ENCODE measurements at regions not wholly inside any gene's neighbourhood (a gene's known extent, or its start where the extent isn't known, plus 50 kb on each side); places are given as distances from the start of the nearest gene placed in this dataset.

DNA sequence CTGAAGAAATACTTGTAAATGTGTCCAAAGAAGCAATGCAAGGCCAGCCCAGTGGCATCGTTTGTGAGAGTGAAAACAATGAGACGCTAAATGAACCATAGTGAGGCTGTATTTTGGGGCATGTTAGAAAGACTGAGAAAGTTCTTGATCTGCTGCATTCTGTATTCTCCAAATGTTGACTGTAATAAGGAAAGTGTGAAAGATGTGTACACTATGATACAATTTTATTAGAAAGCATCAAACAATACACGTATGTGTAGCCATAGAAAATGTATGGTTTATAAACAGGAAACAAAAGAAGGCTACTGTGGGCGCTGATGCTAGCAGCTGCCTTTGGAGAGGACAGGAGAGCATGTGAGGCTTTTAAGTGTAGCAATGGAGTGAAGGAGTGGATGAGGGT lies 233.5 kb upstream of the E2F8 start:
- H3K4me3 ChIP-seq (replicated peaks in 1 of 2; ENCODE audit: low read depth in 2 of 2, low read length in 2 of 2), result no peak overlapping the region
- no peak for DNase-seq (ENCODE audit: low read depth in 2 of 2)
- TF ChIP-seq, protein P1, sequence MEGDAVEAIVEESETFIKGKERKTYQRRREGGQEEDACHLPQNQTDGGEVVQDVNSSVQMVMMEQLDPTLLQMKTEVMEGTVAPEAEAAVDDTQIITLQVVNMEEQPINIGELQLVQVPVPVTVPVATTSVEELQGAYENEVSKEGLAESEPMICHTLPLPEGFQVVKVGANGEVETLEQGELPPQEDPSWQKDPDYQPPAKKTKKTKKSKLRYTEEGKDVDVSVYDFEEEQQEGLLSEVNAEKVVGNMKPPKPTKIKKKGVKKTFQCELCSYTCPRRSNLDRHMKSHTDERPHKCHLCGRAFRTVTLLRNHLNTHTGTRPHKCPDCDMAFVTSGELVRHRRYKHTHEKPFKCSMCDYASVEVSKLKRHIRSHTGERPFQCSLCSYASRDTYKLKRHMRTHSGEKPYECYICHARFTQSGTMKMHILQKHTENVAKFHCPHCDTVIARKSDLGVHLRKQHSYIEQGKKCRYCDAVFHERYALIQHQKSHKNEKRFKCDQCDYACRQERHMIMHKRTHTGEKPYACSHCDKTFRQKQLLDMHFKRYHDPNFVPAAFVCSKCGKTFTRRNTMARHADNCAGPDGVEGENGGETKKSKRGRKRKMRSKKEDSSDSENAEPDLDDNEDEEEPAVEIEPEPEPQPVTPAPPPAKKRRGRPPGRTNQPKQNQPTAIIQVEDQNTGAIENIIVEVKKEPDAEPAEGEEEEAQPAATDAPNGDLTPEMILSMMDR (IDR thresholded peaks at IDR 0.05; ENCODE audit: low read depth, low read length), result no peak

DNA sequence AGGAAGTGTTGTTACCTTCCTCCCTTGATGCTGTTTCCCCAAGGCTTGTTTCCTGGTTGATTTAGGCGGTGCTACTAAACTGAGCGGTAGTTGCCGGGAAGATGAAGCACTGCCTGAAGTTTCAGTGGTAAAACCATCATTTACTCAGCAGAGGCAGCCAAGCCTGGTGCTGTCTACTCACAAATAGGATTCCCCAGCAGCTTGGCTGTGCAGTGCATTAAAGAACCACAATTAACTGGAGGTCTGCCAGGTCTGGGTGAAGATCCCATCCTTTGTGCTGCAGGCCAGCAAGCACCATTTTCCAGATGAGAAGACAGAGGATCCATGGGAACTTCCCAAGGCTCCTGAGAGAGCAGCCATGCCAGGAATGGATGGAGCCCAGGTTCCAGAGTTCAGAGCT lies 231.9 kb upstream of the E2F8 start:
- peak; percentile 48 to 50 for DNase-seq (ENCODE audit: low read depth in 2 of 2)
- no peak overlapping the region for H3K4me3 ChIP-seq (replicated peaks in 1 of 2; ENCODE audit: low read depth in 2 of 2, low read length in 2 of 2)
- TF ChIP-seq, protein P1 (IDR thresholded peaks at IDR 0.05; ENCODE audit: low read depth, low read length), result no peak

DNA sequence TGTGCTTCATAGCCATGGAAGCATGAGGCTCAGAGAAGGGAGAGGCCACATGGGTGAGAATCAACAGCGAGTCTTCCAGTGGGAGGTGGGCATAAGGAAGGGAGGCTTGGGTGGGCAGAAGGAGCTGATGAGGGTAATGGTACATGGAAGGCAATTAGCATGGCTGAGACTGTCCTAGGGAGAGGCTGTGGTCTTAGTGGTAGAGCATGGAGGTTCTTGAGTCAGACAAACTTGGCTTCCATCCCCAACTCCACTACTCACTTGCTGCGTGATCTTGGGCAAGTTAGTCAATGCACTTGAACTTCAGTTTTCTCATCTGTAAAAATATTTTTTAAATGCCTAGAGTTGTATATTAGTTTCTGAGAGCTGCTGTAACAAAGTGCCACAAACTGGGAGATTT lies 227.2 kb upstream of the E2F8 start:
- peak in 1 of 2 donors; percentile 28 for DNase-seq (ENCODE audit: low read depth in 2 of 2)
- TF ChIP-seq, protein P1 (IDR thresholded peaks at IDR 0.05; ENCODE audit: low read depth, low read length), result no peak
- no peak overlapping the region for H3K4me3 ChIP-seq (replicated peaks in 1 of 2; ENCODE audit: low read depth in 2 of 2, low read length in 2 of 2)

DNA sequence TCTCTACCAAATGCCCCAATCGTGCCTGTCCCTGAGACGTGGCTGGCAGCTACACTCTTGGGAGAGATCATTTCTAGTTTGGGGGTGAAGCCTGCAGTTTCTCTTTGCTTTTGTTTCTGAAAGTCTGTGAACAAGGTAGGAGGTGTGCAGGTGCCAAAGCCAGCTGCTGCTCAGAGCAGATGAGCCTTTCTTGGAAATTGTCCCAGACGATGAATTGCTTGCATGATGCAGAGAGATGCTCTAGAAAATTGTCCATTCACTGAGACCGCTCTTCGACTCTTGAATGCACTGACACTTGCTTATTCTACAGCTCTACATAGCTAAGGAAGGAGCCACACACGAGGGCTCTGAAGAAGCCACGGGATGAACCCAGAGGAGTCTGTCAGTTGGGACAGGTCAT lies 225.6 kb upstream of the E2F8 start:
- H3K4me3 ChIP-seq (replicated peaks in 1 of 2; ENCODE audit: low read depth in 2 of 2, low read length in 2 of 2), result no peak overlapping the region
- DNase-seq (ENCODE audit: low read depth in 2 of 2), result no peak
- TF ChIP-seq, protein P1 (IDR thresholded peaks at IDR 0.05; ENCODE audit: low read depth, low read length), result no peak

DNA sequence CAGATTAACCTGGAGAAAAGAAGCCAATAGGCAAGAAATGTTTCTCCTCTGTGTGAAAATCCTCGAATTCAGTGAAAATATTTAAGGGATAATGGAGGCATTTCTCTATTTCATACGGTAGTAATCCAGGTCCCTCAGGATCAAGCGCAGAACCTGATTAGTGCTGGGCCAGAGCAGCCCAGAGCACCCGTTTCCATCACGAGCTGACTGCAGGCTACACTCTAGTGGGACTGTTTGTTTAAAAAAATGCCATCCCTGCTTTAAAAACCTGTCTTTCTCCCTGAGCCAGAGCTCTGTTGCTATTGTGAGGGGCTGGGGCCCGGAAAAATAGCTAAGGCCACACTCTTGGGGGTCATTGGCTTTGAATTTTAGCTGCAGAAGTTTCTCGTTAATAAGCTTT lies 223.2 kb upstream of the E2F8 start:
- DNase-seq (ENCODE audit: low read depth in 2 of 2), result no peak
- TF ChIP-seq, protein P1 (IDR thresholded peaks at IDR 0.05; ENCODE audit: low read depth, low read length), result no peak
- no peak overlapping the region for H3K4me3 ChIP-seq (replicated peaks in 1 of 2; ENCODE audit: low read depth in 2 of 2, low read length in 2 of 2)

DNA sequence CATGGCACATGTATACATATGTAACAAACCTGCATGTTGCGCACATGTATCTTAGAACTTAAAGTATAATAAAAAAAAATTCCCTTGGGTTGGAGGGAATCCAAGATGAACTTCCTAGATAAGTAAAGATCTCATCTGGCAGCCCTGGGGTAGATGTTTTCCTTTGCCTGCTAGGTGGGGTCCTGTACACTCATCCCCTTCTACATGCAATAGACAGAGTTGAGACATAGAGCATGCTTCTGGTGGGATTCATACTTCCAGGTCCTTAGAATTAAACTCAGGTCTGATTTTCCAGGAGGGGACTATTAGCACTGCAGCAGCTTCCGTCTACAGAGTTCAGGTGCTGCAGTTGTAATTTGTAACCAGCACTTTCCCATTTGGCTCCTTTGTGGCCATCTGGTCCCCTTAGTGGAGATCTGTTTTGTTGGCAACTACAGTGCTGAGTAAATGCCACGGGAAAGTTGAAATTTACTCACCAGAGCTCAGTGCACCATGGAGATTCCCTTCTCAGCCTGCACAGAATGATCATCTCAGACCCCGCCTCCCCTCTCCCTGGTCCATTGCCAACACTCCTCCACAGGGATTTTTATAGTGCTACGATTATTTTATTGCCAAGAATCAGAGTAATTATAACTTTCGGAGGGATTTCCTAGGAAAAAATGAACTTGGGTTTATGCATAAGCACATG lies 220.1 kb upstream of the E2F8 start:
- DNase-seq (ENCODE audit: low read depth in 2 of 2), result peak; percentile 65 to 74
- TF ChIP-seq, protein P1 (IDR thresholded peaks at IDR 0.05; ENCODE audit: low read depth, low read length), result no peak
- H3K4me3 ChIP-seq (replicated peaks in 1 of 2; ENCODE audit: low read depth in 2 of 2, low read length in 2 of 2), result no peak overlapping the region

DNA sequence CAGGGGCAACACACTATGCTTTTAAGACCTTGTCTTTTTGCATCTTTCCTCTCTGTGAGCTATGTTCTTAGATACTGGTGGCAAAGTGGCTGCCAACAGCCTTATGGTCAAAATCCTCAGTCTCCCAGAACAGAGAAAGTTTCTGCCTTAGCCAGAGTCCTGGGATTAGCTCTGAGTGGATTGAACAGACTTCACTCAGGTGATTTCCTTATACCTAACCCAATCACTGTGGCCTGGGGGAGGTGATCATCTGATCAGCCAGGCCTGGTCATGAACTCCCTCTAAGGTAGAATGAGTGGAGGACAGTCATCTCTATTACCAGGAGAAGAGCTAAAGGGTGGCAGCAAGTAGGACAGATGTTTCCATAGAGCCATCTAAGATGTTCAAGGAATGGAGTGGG lies 218.5 kb upstream of the E2F8 start:
- DNase-seq (ENCODE audit: low read depth in 2 of 2), result no peak
- TF ChIP-seq, protein P1 (IDR thresholded peaks at IDR 0.05; ENCODE audit: low read depth, low read length), result no peak
- H3K4me3 ChIP-seq (replicated peaks in 1 of 2; ENCODE audit: low read depth in 2 of 2, low read length in 2 of 2), result no peak overlapping the region
